HG03280 (cell line): ENCODE measurements at regions not wholly inside any gene's neighbourhood (a gene's known extent, or its start where the extent isn't known, plus 50 kb on each side); places are given as distances from the start of the nearest gene placed in this dataset.
A peak's percentile ranks its signal among the peaks of the same experiment; 100 is the strongest.
"Not testable (repeated sequence)": the region's sequence is repeated elsewhere in the genome, so short reads cannot be mapped to it uniquely, and the experiment has no call there.

Source experiments
- ATAC-seq: cut with Tn5 transposase; IDR thresholded peaks from one replicate; pipeline ENCODE4 v1.9.1; 2021; ENCODE audit warnings: mild to moderate bottlenecking, moderate library complexity; ENCODE audit not compliant: unreplicated experiment

DNA sequence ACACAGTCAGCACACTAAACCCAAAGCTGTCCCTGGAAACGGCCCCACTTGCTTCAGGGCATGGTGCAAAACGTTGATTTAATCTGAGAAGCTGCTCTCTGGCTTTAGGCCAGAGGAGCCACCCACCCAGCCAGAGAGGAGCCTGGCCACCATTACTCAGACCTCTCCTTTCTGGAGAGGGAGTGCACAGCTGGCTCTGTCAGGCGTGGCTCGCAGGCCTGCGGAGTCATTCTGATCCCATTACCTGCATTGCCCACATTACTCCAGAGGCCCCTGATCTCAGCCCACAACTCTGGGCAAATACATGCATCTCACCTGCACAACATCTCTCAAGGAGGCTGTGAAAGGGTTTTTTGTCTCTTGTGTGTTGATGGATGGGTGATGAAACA is 370.0 kb upstream of the IGFBP3 start:
- ATAC-seq, result peak; percentile 54

GRCh38 chr7:46290374-46291049 is 369.4 kb upstream of the IGFBP3 start:
- ATAC-seq, result peak; percentile 13

- ATAC-seq, result no peak
These were observed 367.8 kb upstream of the IGFBP3 start for GRCh38 chr7:46288861-46289260.

DNA sequence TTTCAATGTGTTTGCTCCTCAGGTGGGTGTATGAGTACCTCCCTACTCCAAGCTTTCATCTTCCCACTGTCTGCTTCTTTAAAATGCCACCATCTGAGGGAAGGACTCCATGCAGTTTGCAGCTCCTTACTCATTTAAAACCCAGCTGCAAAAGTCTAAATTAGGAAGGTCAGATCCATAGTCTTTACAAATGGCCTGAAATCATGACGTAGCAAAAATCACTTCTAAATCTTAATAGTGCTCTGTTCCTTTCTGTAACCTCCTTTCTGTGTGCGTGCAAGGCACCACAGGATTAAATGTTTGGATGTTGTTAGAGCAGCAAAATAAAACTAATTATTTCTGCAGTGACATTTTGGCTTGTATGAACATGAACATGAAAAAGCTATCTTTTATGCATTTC is 366.9 kb upstream of the IGFBP3 start:
- ATAC-seq, result no peak

GRCh38 chr7:46286957-46287356 is 365.9 kb upstream of the IGFBP3 start:
- no peak for ATAC-seq

- ATAC-seq, result no peak
These were observed 365.3 kb upstream of the IGFBP3 start for GRCh38 chr7:46286356-46286755.

DNA sequence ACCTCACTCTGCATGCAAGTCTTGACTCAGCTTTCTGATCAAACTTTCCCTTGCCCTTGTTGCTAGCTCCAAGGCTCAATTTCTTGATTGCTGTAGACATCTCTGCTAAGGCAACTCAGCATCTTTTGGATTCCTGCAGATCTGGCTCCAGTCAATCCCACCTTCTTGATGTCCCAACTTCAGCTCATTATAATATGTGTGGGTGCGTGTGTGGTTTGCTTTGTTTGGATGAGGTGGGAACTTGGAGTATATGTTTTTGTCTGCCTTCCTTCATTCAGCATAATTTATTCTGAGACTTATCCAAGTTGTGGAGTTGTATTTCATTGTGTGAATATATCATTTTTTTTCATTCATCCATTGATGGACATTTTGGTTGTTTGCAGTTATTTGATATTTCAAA is 364.8 kb upstream of the IGFBP3 start:
- no peak for ATAC-seq

DNA sequence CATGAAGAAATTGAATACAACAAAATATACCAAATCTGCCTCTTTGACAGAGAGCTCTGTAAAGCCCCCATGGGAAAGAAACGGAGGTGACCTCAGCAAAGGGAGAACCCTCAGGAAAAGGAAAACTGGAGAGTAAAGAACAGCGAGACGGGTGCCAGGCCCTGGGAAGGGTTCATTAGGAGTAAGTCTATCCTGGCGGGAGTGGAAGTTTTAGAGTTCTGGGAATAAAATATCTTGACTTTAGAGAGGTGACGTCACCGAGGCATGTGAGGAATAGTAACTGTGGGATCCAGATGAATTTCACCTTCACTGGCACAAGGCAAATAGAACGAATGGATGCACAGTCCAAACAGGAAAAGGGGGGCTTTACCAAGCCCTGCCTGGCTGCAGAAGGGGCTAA is 362.8 kb upstream of the IGFBP3 start:
- ATAC-seq, result no peak

DNA sequence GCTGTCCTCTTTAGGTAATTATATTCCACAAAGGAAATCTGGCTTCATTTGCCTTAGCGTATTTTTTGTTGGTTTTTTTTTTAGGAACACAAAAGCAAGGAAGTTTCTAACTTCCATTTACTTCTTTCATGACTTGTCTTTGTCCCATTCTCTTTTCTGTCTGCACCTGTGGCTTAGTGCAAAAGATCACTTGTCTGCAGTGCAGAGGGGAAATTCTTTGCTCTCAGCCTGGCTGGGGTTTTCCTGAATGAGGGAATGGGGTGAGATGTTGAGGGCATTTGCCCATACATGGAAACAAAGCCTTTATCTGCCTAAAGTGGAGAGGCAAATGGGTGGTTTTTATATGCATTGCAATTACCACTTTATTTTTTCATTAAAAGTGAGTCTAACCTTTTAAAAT is 361.1 kb upstream of the IGFBP3 start:
- ATAC-seq, result no peak

- no peak for ATAC-seq
These were observed 360.0 kb upstream of the IGFBP3 start for GRCh38 chr7:46281071-46281470.

DNA sequence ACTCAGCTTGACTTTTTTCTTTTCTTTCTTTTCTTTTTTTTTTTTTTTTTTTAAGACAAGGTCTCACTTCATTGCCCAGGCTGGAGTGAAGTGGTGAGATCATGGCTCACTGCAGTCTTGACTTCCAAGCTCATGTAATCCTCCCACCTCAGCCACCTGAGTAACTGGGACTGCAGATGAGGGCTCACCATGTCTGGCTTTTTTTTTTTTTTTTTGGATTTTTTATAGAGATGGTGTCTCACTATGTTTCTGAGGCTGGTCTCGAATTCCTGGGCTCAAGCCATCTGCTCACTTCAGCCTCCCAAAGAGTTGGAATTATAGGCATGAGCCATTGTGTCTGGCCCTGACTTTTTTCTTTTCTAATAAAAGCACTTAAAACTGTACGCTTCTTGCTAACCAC is 358.2 kb upstream of the IGFBP3 start:
- ATAC-seq, result no peak

- ATAC-seq, result no peak
These were observed 343.6 kb upstream of the IGFBP3 start for GRCh38 chr7:46264646-46265045.

DNA sequence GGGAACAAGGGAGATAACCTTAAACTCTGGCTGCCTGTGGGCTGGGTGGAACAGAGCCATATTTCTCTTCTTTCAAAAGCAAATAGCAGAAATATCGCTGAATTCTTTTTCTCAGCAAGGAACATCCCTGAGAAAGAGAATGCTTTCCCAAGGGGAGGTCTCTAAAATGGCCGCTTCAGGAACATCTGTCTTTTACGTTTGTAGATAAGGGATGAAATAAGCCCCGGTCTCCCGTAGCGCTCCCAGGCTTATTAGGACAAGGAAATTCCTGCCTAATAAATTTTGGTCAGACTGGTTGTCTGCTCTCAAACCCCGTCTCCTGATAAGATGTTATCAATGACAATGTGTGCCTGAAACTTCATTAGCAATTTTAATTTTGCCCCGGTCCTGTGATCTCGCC is 340.6 kb upstream of the IGFBP3 start:
- ATAC-seq, result not testable (repeated sequence)

DNA sequence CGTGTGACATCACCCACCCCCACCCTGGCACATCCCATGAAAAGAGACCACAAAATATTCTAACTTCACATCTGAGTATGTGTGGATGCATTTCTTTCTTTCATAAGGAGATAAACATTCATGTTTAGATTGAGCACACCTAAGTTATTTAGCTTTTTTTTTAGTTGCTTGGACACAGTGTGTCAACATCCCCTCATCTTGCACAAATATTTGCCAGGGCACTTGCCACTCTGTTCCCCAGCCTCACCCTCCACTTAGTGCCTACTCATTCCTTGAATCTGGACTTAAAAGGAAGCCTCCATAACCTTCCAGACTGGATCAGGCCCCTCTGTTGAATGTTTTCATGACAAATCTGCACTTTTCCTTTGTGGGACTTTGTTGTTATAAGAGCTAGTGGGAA is 338.9 kb upstream of the IGFBP3 start:
- ATAC-seq, result no peak

DNA sequence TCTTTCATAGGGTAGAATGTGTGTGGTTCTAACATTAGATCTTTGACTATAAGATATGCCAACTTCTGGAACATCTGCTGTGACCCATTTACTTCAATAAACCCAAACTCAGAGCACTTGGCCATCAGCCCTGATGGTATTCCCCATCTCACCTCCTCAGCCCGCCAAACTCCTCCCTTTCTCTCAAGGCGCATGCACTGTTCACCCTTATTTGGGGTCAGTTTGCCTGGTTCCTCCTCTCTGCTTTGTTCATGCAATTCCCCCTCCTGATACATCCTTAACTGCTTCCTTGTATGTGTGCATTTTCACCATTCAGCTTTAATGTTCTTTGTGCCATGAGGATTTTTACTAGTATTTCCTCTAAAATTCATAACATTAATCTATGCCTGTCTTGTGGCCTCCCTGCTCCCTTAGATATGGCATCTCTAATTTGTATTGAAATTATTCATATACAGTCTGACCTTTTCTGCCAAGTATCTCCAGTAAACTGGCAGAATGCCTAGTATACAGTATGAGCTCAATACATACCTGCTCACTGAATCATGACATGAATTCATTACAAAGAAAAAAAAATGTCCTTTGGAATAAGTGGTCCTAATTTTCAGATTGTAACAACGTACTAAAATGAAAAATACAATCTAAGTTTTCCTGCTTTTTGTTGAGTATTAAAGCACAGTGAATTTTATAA is 336.8 kb upstream of the IGFBP3 start:
- ATAC-seq, result no peak

DNA sequence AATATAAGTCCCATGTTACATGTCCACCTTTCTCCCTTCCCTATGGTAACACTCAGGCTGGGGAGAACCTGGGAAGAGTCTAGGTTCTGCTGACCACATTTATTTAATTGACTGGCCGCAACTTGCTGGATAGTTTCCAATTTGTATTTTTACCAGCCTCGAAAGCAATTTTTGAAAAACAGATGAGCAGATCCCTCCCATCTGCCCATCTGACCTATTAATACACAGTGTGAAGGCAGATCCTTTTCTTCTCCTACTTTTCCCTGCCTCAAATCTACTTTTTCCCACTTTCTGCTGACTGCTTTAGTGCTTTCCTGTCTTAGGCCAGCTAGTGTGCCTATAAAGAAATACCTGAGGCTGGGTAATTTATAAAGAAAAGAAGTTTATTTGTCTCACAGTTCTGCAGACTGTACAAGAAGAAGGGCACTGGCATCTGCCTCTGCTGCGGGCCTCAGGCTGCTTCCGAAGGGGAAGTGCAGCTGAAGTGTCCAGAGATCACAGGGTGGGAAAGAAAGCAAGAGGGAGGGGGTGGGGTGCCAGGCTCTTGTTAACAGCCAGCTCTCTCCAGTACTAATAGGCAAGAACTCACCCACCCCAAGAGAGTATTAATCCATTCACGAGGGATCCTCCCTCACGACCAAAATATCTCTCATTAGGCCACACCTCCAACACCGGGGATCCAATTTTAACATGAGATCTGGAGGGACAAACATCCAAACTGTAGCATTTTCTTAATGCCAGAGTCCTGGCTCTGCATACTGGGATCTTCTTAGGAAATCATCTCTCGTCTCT is 336.0 kb upstream of the IGFBP3 start:
- ATAC-seq, result no peak

DNA sequence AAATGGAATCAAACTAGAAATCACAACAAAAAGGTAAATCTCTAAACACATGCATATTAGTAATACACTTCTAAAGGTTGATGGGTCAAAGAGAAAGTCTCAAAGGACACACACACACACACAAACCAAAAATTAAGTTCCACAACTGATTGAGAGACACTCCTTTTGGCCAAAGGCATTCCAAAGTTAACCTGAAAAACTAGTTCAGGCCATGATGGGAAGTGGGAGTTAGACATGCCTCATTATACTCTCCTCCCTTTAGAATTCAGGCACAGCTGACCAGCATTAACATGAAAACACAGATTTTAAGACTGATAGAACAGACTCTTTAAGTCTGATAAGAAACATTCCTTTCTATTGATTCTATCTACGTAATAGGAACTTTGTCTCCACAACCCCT is 332.4 kb upstream of the IGFBP3 start:
- no peak for ATAC-seq

GRCh38 chr7:46247664-46248063 is 326.6 kb upstream of the IGFBP3 start:
- ATAC-seq, result no peak

DNA sequence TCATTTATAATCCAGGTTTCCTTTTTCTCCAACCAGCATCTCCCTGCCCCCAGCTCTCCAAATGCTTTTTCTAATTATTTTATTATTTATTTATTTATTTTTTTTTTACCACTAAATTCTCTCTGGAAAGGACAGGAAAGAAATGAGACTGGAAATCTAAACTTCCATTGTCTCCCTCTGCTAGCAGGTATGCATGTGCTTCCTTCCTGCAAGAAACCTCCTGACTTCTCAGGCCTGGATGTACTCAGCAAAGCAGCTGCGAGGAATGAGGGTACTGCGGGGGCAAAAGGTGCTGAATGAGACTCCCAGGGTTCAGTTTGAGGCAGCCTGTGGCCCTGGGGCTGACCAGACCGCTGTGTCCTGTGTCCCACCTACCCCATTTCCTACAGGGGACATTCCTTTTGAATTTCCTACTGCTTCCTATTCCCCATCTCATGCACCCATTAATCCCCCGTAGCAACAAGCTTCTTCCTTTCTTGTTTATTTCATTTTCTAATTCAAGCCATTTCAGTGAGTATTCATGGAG is 324.6 kb upstream of the IGFBP3 start:
- no peak for ATAC-seq

DNA sequence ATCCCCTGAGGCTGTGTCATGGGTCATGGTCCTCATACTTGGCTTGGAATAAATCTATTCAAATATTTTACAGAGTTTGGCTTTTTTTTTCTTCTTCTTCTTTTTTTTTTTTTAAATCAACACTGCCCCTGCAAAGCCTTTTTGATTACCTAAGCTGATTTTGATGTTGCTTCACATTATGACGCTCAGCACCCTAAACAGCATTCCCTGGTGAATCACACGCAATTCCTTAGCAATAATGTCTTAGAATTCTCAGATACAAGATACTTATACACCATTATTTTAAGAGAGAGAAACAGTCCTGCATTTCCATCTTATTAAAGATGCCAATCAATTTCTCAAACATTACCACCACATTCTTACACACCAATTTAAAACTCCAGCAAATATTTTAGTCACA is 323.7 kb upstream of the IGFBP3 start:
- ATAC-seq, result no peak

GRCh38 chr7:46243406-46243805 is 322.3 kb upstream of the IGFBP3 start:
- no peak for ATAC-seq

GRCh38 chr7:46239846-46240245 is 318.8 kb upstream of the IGFBP3 start:
- no peak for ATAC-seq
